H1 (cell line): ENCODE measurements at regions not wholly inside any gene's neighbourhood (a gene's known extent, or its start where the extent isn't known, plus 50 kb on each side); places are given as distances from the start of the nearest gene placed in this dataset.

Source experiments
- CTCF ChIA-PET: fragments of 300-600 bp; sonication (Branson Sonifier 250); formaldehyde crosslinking; loops from one replicate; lab custom pipeline; 2021; ENCODE audit not compliant: partially characterized antibody; lab: Charles Lee
- POLR2A ChIA-PET: fragments of 300-600 bp; sonication (Branson Sonifier 250); formaldehyde crosslinking; loops from one replicate; lab custom pipeline; 2021; ENCODE audit warnings: inconsistent platforms; ENCODE audit not compliant: partially characterized antibody; lab: Charles Lee
- DNase-seq, 2 experiments: peaks; one replicate each; pipeline versions ENCODE4 v3.0.0 to v3.0.0-alpha.2; 2010 to 2022; ENCODE audit warnings: low spot score in 2 of 2, low read depth in 1 of 2, mixed read lengths in 1 of 2
- FAIRE-seq: peaks from 2 replicates; lab custom pipeline; 2011; peaks lifted over from hg19 to GRCh38; lab: Jason Lieb, UNC
- H2AFZ ChIP-seq: 2 replicates; pipeline ENCODE4 v1.8.1; 2012; ENCODE audit warnings: low read length, inconsistent platforms
- H2AK5ac ChIP-seq: 2 replicates; pipeline ENCODE4 v1.6.1; 2013; ENCODE audit warnings: low read depth, low read length
- H2BK120ac ChIP-seq: replicated peaks from 2 replicates; pipeline ENCODE3; 2013; ENCODE audit warnings: low read depth, low read length, inconsistent platforms
- H2BK12ac ChIP-seq: 2 replicates; pipeline ENCODE4 v1.6.1; 2013; ENCODE audit warnings: low read depth, low read length
- H2BK15ac ChIP-seq: 2 replicates; pipeline ENCODE4 v1.6.1; 2013; ENCODE audit warnings: low read length
- H2BK20ac ChIP-seq: 2 replicates; pipeline ENCODE4 v1.6.1; 2013; ENCODE audit warnings: low read length
- H2BK5ac ChIP-seq: 2 replicates; pipeline ENCODE4 v1.6.1; 2013; ENCODE audit warnings: low read depth, low read length
- H3K14ac ChIP-seq: 2 replicates; pipeline ENCODE4 v1.6.1; 2013; ENCODE audit warnings: inconsistent platforms; ENCODE audit not compliant: insufficient read length
- H3K18ac ChIP-seq: 2 replicates; pipeline ENCODE4 v1.6.1; 2013; ENCODE audit warnings: low read length; ENCODE audit errors: extremely low read depth
- H3K23ac ChIP-seq: 2 replicates; pipeline ENCODE4 v1.6.1; 2013; ENCODE audit warnings: inconsistent platforms; ENCODE audit not compliant: insufficient read length
- H3K23me2 ChIP-seq: 2 replicates; pipeline ENCODE4 v1.6.1; 2013; ENCODE audit warnings: low read depth, low read length
- H3K27ac ChIP-seq: 2 replicates; pipeline ENCODE4 v1.6.1; 2011; ENCODE audit warnings: low read depth, low read length, inconsistent platforms
- H3K27me3 ChIP-seq, 4 experiments: replicated peaks in 1 of 4; 1 replicate in 1 of 4; 2 replicates in 3 of 4; pipeline versions ENCODE4 v1.6.1 to v1.8.1; 2011 to 2013; ENCODE audit warnings: low read length in 3 of 4, mild to moderate bottlenecking in 3 of 4, inconsistent platforms in 2 of 4, mixed read lengths in 2 of 4, moderate library complexity in 1 of 4; ENCODE audit not compliant: control insufficient read depth in 3 of 4, insufficient read depth in 3 of 4; ENCODE audit errors: extremely low read depth in 1 of 4
- H3K36me3 ChIP-seq, 4 experiments: 2 replicates each; pipeline versions ENCODE4 v1.6.1 to v1.8.1; 2011 to 2013; ENCODE audit warnings: mild to moderate bottlenecking in 4 of 4, low read length in 3 of 4, moderate library complexity in 2 of 4, control low read depth in 1 of 4, inconsistent platforms in 1 of 4; ENCODE audit not compliant: insufficient read depth in 4 of 4, control insufficient read depth in 2 of 4
- H3K4ac ChIP-seq: replicated peaks from 2 replicates; pipeline ENCODE3; 2013; ENCODE audit warnings: low read length, low read depth, mixed read lengths, inconsistent platforms; ENCODE audit not compliant: insufficient read length
- H3K4me1 ChIP-seq, 4 experiments: replicated peaks in 1 of 4; 1 replicate in 1 of 4; 2 replicates in 3 of 4; pipeline versions ENCODE4 v1.6.1 to v1.8.1; 2011 to 2013; ENCODE audit warnings: low read length in 3 of 4, inconsistent platforms in 2 of 4, mixed read lengths in 1 of 4; ENCODE audit not compliant: insufficient read depth in 4 of 4, control insufficient read depth in 3 of 4
- H3K4me2 ChIP-seq, 2 experiments: 2 replicates each; pipeline versions ENCODE4 v1.6.1 to v1.8.1; 2011 to 2013; ENCODE audit warnings: low read depth in 2 of 2, low read length in 2 of 2, control low read depth in 1 of 2, inconsistent platforms in 1 of 2, mild to moderate bottlenecking in 1 of 2; ENCODE audit not compliant: insufficient read depth in 1 of 2
- H3K4me3 ChIP-seq, 4 experiments: fragments of 200-600, 300-600 bp in 1 of 4; sonication (generic), shearing (Covaris generic), sonication (Bioruptor Twin) in 1 of 4; 2 replicates each; pipeline versions ENCODE4 v1.5.1 to v1.8.1; 2011 to 2016; ENCODE audit warnings: low read length in 4 of 4, low read depth in 3 of 4, control low read depth in 2 of 4, inconsistent platforms in 2 of 4, mild to moderate bottlenecking in 2 of 4, mixed read lengths in 1 of 4, moderate library complexity in 1 of 4; ENCODE audit not compliant: insufficient read depth in 2 of 4; ENCODE audit errors: extremely low read depth in 1 of 4
- H3K56ac ChIP-seq: replicated peaks from 2 replicates; pipeline ENCODE3; 2013; ENCODE audit warnings: low read depth, mild to moderate bottlenecking, mixed read lengths, low read length, inconsistent platforms; ENCODE audit not compliant: insufficient read length
- H3K79me1 ChIP-seq: 2 replicates; pipeline ENCODE4 v1.6.1; 2013; ENCODE audit warnings: low read depth, low read length, control low read depth
- H3K79me2 ChIP-seq, 2 experiments: 2 replicates each; pipeline versions ENCODE4 v1.6.1 to v1.8.1; 2012 to 2013; ENCODE audit warnings: low read length in 2 of 2, mild to moderate bottlenecking in 2 of 2, inconsistent platforms in 1 of 2; ENCODE audit not compliant: insufficient read depth in 2 of 2, control insufficient read depth in 1 of 2
- H3K9ac ChIP-seq, 4 experiments: replicated peaks in 1 of 4; 1 replicate in 1 of 4; 2 replicates in 3 of 4; pipeline versions ENCODE4 v1.6.1 to v1.8.1; 2011 to 2013; ENCODE audit warnings: low read depth in 3 of 4, low read length in 3 of 4, control low read depth in 2 of 4, mild to moderate bottlenecking in 2 of 4, moderate library complexity in 2 of 4, inconsistent platforms in 1 of 4; ENCODE audit errors: extremely low read depth in 1 of 4
- H3K9me3 ChIP-seq, 2 experiments: 2 replicates each; pipeline versions ENCODE4 v1.6.1 to v1.8.1; 2012 to 2013; ENCODE audit warnings: mild to moderate bottlenecking in 2 of 2, moderate library complexity in 2 of 2, control low read depth in 1 of 2, inconsistent platforms in 1 of 2, low read depth in 1 of 2, low read length in 1 of 2, mixed read lengths in 1 of 2; ENCODE audit not compliant: insufficient read depth in 2 of 2
- H4K20me1 ChIP-seq, 2 experiments: replicated peaks in 1 of 2; 2 replicates each; pipeline versions ENCODE3 to v1.8.1; 2011 to 2013; ENCODE audit warnings: inconsistent platforms in 2 of 2, low read length in 2 of 2, mild to moderate bottlenecking in 1 of 2; ENCODE audit not compliant: insufficient read depth in 2 of 2, control insufficient read depth in 1 of 2
- H4K5ac ChIP-seq: 2 replicates; pipeline ENCODE4 v1.6.1; 2013; ENCODE audit warnings: low read length, low read depth, mixed read lengths, inconsistent platforms; ENCODE audit not compliant: insufficient read length
- H4K8ac ChIP-seq: 2 replicates; pipeline ENCODE4 v1.8.0; 2013; ENCODE audit warnings: mild to moderate bottlenecking, moderate library complexity, low read length, inconsistent platforms; ENCODE audit not compliant: insufficient read depth; ENCODE audit errors: extremely low read depth
- H4K91ac ChIP-seq: replicated peaks from 2 replicates; pipeline ENCODE3; 2013; ENCODE audit warnings: low read length, mixed read lengths, inconsistent platforms; ENCODE audit not compliant: insufficient read length
- ATF2 ChIP-seq: IDR thresholded peaks from 2 replicates; pipeline ENCODE4 v1.6.1; 2012; ENCODE audit warnings: low read length, inconsistent platforms
- BCL11A ChIP-seq, 2 experiments: IDR thresholded peaks; one replicate each; pipeline ENCODE4 v1.6.1; 2011; ENCODE audit warnings: low read depth in 2 of 2, low read length in 2 of 2, mild to moderate bottlenecking in 2 of 2
- CTBP2 ChIP-seq: IDR thresholded peaks from 2 replicates; pipeline ENCODE4 v1.7.0; 2011; ENCODE audit warnings: borderline replicate concordance, mild to moderate bottlenecking, moderate library complexity, mixed read lengths, low read length; ENCODE audit not compliant: insufficient read depth, insufficient read length
- EP300 ChIP-seq, 2 experiments: IDR thresholded peaks; 1 replicate in 1 of 2; 2 replicates in 1 of 2; pipeline ENCODE4 v1.6.1; 2011 to 2012; ENCODE audit warnings: low read depth in 2 of 2, low read length in 2 of 2, mild to moderate bottlenecking in 2 of 2, borderline replicate concordance in 1 of 2, inconsistent platforms in 1 of 2, moderate library complexity in 1 of 2
- FOSL1 ChIP-seq: IDR thresholded peaks from 2 replicates; pipeline ENCODE4 v1.6.1; 2011; ENCODE audit warnings: mild to moderate bottlenecking, low read depth, low read length, moderate library complexity; ENCODE audit not compliant: insufficient read depth
- JUN ChIP-seq: IDR thresholded peaks from 2 replicates; pipeline ENCODE4 v1.6.1; 2011; ENCODE audit warnings: low read depth, mild to moderate bottlenecking, improper control_type of control experiment, low read length
- KDM4A ChIP-seq: IDR thresholded peaks from one replicate; pipeline ENCODE4 v1.7.1; 2012; ENCODE audit warnings: low read depth, mild to moderate bottlenecking, moderate library complexity, low read length, inconsistent platforms; ENCODE audit not compliant: severe bottlenecking
- KDM5A ChIP-seq: fragments of 200-600 bp; IDR thresholded peaks from 2 replicates; pipeline ENCODE4 v1.7.1; 2012; ENCODE audit warnings: mild to moderate bottlenecking, low read length, inconsistent platforms, mixed read lengths
- NRF1 ChIP-seq: IDR thresholded peaks from 2 replicates; pipeline ENCODE4 v1.6.1; 2011; ENCODE audit warnings: mild to moderate bottlenecking, low read depth, low read length, improper control_type of control experiment
- POLR2AphosphoS5 ChIP-seq: IDR thresholded peaks from 2 replicates; pipeline ENCODE4 v1.6.1; 2011; ENCODE audit warnings: low read depth, low read length
- RXRA ChIP-seq: IDR thresholded peaks from 2 replicates; pipeline ENCODE4 v1.6.1; 2011; ENCODE audit warnings: low read depth, mild to moderate bottlenecking, low read length, moderate library complexity; ENCODE audit not compliant: insufficient read depth
- SIN3A ChIP-seq, 2 experiments: IDR thresholded peaks in 1 of 2; conservative IDR thresholded peaks in 1 of 2; 2 replicates each; pipeline ENCODE4 v1.6.1; 2011 to 2012; ENCODE audit warnings: low read length in 2 of 2, improper control_type of control experiment in 1 of 2, low read depth in 1 of 2, mild to moderate bottlenecking in 1 of 2
- SUZ12 ChIP-seq: fragments of 200-600 bp; sonication (generic); IDR thresholded peaks from 2 replicates; pipeline ENCODE4 v1.6.1; 2012; ENCODE audit warnings: mild to moderate bottlenecking, inconsistent platforms, low read length, moderate library complexity, mixed read lengths
- WGBS, 2 experiments: shearing (Covaris generic) in 1 of 2; methylation state at CpG; one replicate each; pipeline versions ENCODE4 v1.1.6 to v1.1.7; 2013 to 2015; ENCODE audit warnings: low lambda C conversion rate in 2 of 2, mixed read lengths in 2 of 2, inconsistent platforms in 1 of 2, low coverage in 1 of 2, missing lambda C conversion rate in 1 of 2; ENCODE audit not compliant: insufficient replicate concordance in 2 of 2, insufficient coverage in 1 of 2, insufficient read length in 1 of 2; ENCODE audit errors: extremely low coverage in 1 of 2, missing lambda C conversion rate in 1 of 2; 5-methylcytosine and 5-hydroxymethylcytosine counted together

GRCh38 chr14:38044710-38045109 is 163.0 kb upstream of the SSTR1 start:
- H3K18ac ChIP-seq: no peak overlapping the region
- CTCF ChIA-PET: no interaction called here
- no peaks in the 10 kb centered on the region for H3K36me3 ChIP-seq
- no peaks in the 10 kb centered on the region for H3K9me3 ChIP-seq
- H4K20me1 ChIP-seq: no peaks in the 10 kb centered on the region
- no peak overlapping the region for H3K27ac ChIP-seq
- H2BK12ac ChIP-seq: no peak overlapping the region
- H3K9ac ChIP-seq: no peak overlapping the region
- no peak overlapping the region for H2BK120ac ChIP-seq
- H2BK15ac ChIP-seq: no peak overlapping the region
- H3K4me2 ChIP-seq: no peak overlapping the region
- no peak overlapping the region for H4K5ac ChIP-seq
- H2BK20ac ChIP-seq: no peak overlapping the region
- DNase-seq (no peak), FAIRE-seq (no peak)
- TF ChIP-seq KDM5A (no peak), KDM4A (no peak), EP300 (IDR thresholded peaks at IDR 0.05; ENCODE audit: borderline replicate concordance in 1 of 2, low read depth in 2 of 2, low read length in 2 of 2) (no peak), JUN (no peak), CTBP2 (no peak), SIN3A (conservative IDR thresholded peaks at IDR 0.05 in 1 of 2, IDR thresholded peaks at IDR 0.05 in 1 of 2; ENCODE audit: low read depth in 1 of 2, low read length in 2 of 2) (no peak), BCL11A (IDR thresholded peaks at IDR 0.05; ENCODE audit: low read depth in 2 of 2, low read length in 2 of 2) (no peak), NRF1 (no peak), RXRA (no peak), FOSL1 (no peak), POLR2AphosphoS5 (no peak), ATF2 (no peak), SUZ12 (no peak)
- H2AK5ac ChIP-seq: no peak overlapping the region
- H3K23me2 ChIP-seq: no peaks in the 10 kb centered on the region
- H3K4ac ChIP-seq: no peak overlapping the region
- H4K8ac ChIP-seq: no peak overlapping the region
- no peaks in the 10 kb centered on the region for H3K27me3 ChIP-seq
- POLR2A ChIA-PET: no interaction called here
- no peak overlapping the region for H4K91ac ChIP-seq
- H3K4me1 ChIP-seq: peaks cover 0 to 7% (median 2%) of the 10 kb centered on the region in 4 experiments; a peak in 2 of 7 replicates
- no peak overlapping the region for H2BK5ac ChIP-seq
- no peak overlapping the region for H3K23ac ChIP-seq
- H3K14ac ChIP-seq: no peak overlapping the region
- H3K79me2 ChIP-seq: no peaks in the 10 kb centered on the region
- H3K4me3 ChIP-seq: no peak overlapping the region
- no peak overlapping the region for H3K56ac ChIP-seq
- 89% methylated on average over 4 of the region's 4 CpGs; no CpG with 5 or more reads in 1 of the 2 experiments for WGBS, 2 experiments
- H3K79me1 ChIP-seq: no peaks in the 10 kb centered on the region
- no peak overlapping the region for H2AFZ ChIP-seq
